ENCODE measurements at regions not wholly inside any gene's neighbourhood (a gene's known extent, or its start where the extent isn't known, plus 50 kb on each side); places are given as distances from the start of the nearest gene placed in this dataset.
"Not testable (repeated sequence)": the region's sequence is repeated elsewhere in the genome, so short reads cannot be mapped to it uniquely, and the experiment has no call there.

GRCh38 chr22:46040471-46041465, 63.8 kb upstream of the WNT7B start:
- no peak for DNase-seq (ENCODE audit: low read depth)

GRCh38 chr22:46041642-46042041, 64.7 kb upstream of the WNT7B start:
- DNase-seq (ENCODE audit: low read depth), result no peak

GRCh38 chr22:46042786-46043185, 65.8 kb upstream of the WNT7B start:
- DNase-seq (ENCODE audit: low read depth), result no peak

GRCh38 chr22:46043339-46043738, 66.4 kb upstream of the WNT7B start:
- DNase-seq (ENCODE audit: low read depth), result no peak

GRCh38 chr22:46043816-46044620, 67.1 kb upstream of the WNT7B start:
- DNase-seq (ENCODE audit: low read depth), result no peak

- no peak for DNase-seq (ENCODE audit: low read depth)
Observed at GRCh38 chr22:46044621-46045458, 67.9 kb upstream of the WNT7B start.

GRCh38 chr22:46045459-46046298, 68.7 kb upstream of the WNT7B start:
- no peak for DNase-seq (ENCODE audit: low read depth)

GRCh38 chr22:46046299-46046685, 69.3 kb upstream of the WNT7B start:
- no peak for DNase-seq (ENCODE audit: low read depth)

GRCh38 chr22:46047226-46047625, 70.3 kb upstream of the WNT7B start:
- no peak for DNase-seq (ENCODE audit: low read depth)

GRCh38 chr22:46047841-46048595, 71.1 kb upstream of the WNT7B start:
- DNase-seq (ENCODE audit: low read depth), result no peak

- not testable (repeated sequence) for DNase-seq (ENCODE audit: low read depth)
Observed at GRCh38 chr22:46048661-46049060, 71.7 kb upstream of the WNT7B start.

- DNase-seq (ENCODE audit: low read depth), result no peak
Observed at GRCh38 chr22:46049726-46050450, 72.9 kb upstream of the WNT7B start.

GRCh38 chr22:46050451-46050845, 73.5 kb upstream of the WNT7B start:
- DNase-seq (ENCODE audit: low read depth), result no peak

- no peak for DNase-seq (ENCODE audit: low read depth)
Observed at GRCh38 chr22:46050916-46051614, 74.1 kb upstream of the WNT7B start.

- no peak for DNase-seq (ENCODE audit: low read depth)
Observed at GRCh38 chr22:46051646-46052045, 74.7 kb upstream of the WNT7B start.

- DNase-seq (ENCODE audit: low read depth), result no peak
Observed at GRCh38 chr22:46052331-46052771, 75.4 kb upstream of the WNT7B start.

GRCh38 chr22:46052801-46053562, 76.0 kb upstream of the WNT7B start:
- DNase-seq (ENCODE audit: low read depth), result no peak

GRCh38 chr22:46053563-46054090, 76.7 kb upstream of the WNT7B start:
- DNase-seq (ENCODE audit: low read depth), result no peak
